H1 (cell line): ENCODE measurements at regions not wholly inside any gene's neighbourhood (a gene's known extent, or its start where the extent isn't known, plus 50 kb on each side); places are given as distances from the start of the nearest gene placed in this dataset.

Source experiments
- CTCF ChIA-PET: fragments of 300-600 bp; sonication (Branson Sonifier 250); formaldehyde crosslinking; loops from one replicate; lab custom pipeline; 2021; ENCODE audit not compliant: partially characterized antibody; lab: Charles Lee
- POLR2A ChIA-PET: fragments of 300-600 bp; sonication (Branson Sonifier 250); formaldehyde crosslinking; loops from one replicate; lab custom pipeline; 2021; ENCODE audit warnings: inconsistent platforms; ENCODE audit not compliant: partially characterized antibody; lab: Charles Lee
- DNase-seq, 2 experiments: peaks; one replicate each; pipeline versions ENCODE4 v3.0.0 to v3.0.0-alpha.2; 2010 to 2022; ENCODE audit warnings: low spot score in 2 of 2, low read depth in 1 of 2, mixed read lengths in 1 of 2
- FAIRE-seq: peaks from 2 replicates; lab custom pipeline; 2011; peaks lifted over from hg19 to GRCh38; lab: Jason Lieb, UNC
- H2AFZ ChIP-seq: 2 replicates; pipeline ENCODE4 v1.8.1; 2012; ENCODE audit warnings: low read length, inconsistent platforms
- H2AK5ac ChIP-seq: 2 replicates; pipeline ENCODE4 v1.6.1; 2013; ENCODE audit warnings: low read depth, low read length
- H2BK120ac ChIP-seq: replicated peaks from 2 replicates; pipeline ENCODE3; 2013; ENCODE audit warnings: low read depth, low read length, inconsistent platforms
- H2BK12ac ChIP-seq: 2 replicates; pipeline ENCODE4 v1.6.1; 2013; ENCODE audit warnings: low read depth, low read length
- H2BK15ac ChIP-seq: 2 replicates; pipeline ENCODE4 v1.6.1; 2013; ENCODE audit warnings: low read length
- H2BK20ac ChIP-seq: 2 replicates; pipeline ENCODE4 v1.6.1; 2013; ENCODE audit warnings: low read length
- H2BK5ac ChIP-seq: 2 replicates; pipeline ENCODE4 v1.6.1; 2013; ENCODE audit warnings: low read depth, low read length
- H3K14ac ChIP-seq: 2 replicates; pipeline ENCODE4 v1.6.1; 2013; ENCODE audit warnings: inconsistent platforms; ENCODE audit not compliant: insufficient read length
- H3K18ac ChIP-seq: 2 replicates; pipeline ENCODE4 v1.6.1; 2013; ENCODE audit warnings: low read length; ENCODE audit errors: extremely low read depth
- H3K23ac ChIP-seq: 2 replicates; pipeline ENCODE4 v1.6.1; 2013; ENCODE audit warnings: inconsistent platforms; ENCODE audit not compliant: insufficient read length
- H3K23me2 ChIP-seq: 2 replicates; pipeline ENCODE4 v1.6.1; 2013; ENCODE audit warnings: low read depth, low read length
- H3K27ac ChIP-seq: 2 replicates; pipeline ENCODE4 v1.6.1; 2011; ENCODE audit warnings: low read depth, low read length, inconsistent platforms
- H3K27me3 ChIP-seq, 4 experiments: replicated peaks in 1 of 4; 1 replicate in 1 of 4; 2 replicates in 3 of 4; pipeline versions ENCODE4 v1.6.1 to v1.8.1; 2011 to 2013; ENCODE audit warnings: low read length in 3 of 4, mild to moderate bottlenecking in 3 of 4, inconsistent platforms in 2 of 4, mixed read lengths in 2 of 4, moderate library complexity in 1 of 4; ENCODE audit not compliant: control insufficient read depth in 3 of 4, insufficient read depth in 3 of 4; ENCODE audit errors: extremely low read depth in 1 of 4
- H3K36me3 ChIP-seq, 4 experiments: 2 replicates each; pipeline versions ENCODE4 v1.6.1 to v1.8.1; 2011 to 2013; ENCODE audit warnings: mild to moderate bottlenecking in 4 of 4, low read length in 3 of 4, moderate library complexity in 2 of 4, control low read depth in 1 of 4, inconsistent platforms in 1 of 4; ENCODE audit not compliant: insufficient read depth in 4 of 4, control insufficient read depth in 2 of 4
- H3K4ac ChIP-seq: replicated peaks from 2 replicates; pipeline ENCODE3; 2013; ENCODE audit warnings: low read length, low read depth, mixed read lengths, inconsistent platforms; ENCODE audit not compliant: insufficient read length
- H3K4me1 ChIP-seq, 4 experiments: replicated peaks in 1 of 4; 1 replicate in 1 of 4; 2 replicates in 3 of 4; pipeline versions ENCODE4 v1.6.1 to v1.8.1; 2011 to 2013; ENCODE audit warnings: low read length in 3 of 4, inconsistent platforms in 2 of 4, mixed read lengths in 1 of 4; ENCODE audit not compliant: insufficient read depth in 4 of 4, control insufficient read depth in 3 of 4
- H3K4me2 ChIP-seq, 2 experiments: 2 replicates each; pipeline versions ENCODE4 v1.6.1 to v1.8.1; 2011 to 2013; ENCODE audit warnings: low read depth in 2 of 2, low read length in 2 of 2, control low read depth in 1 of 2, inconsistent platforms in 1 of 2, mild to moderate bottlenecking in 1 of 2; ENCODE audit not compliant: insufficient read depth in 1 of 2
- H3K4me3 ChIP-seq, 4 experiments: fragments of 200-600, 300-600 bp in 1 of 4; sonication (generic), shearing (Covaris generic), sonication (Bioruptor Twin) in 1 of 4; 2 replicates each; pipeline versions ENCODE4 v1.5.1 to v1.8.1; 2011 to 2016; ENCODE audit warnings: low read length in 4 of 4, low read depth in 3 of 4, control low read depth in 2 of 4, inconsistent platforms in 2 of 4, mild to moderate bottlenecking in 2 of 4, mixed read lengths in 1 of 4, moderate library complexity in 1 of 4; ENCODE audit not compliant: insufficient read depth in 2 of 4; ENCODE audit errors: extremely low read depth in 1 of 4
- H3K56ac ChIP-seq: replicated peaks from 2 replicates; pipeline ENCODE3; 2013; ENCODE audit warnings: low read depth, mild to moderate bottlenecking, mixed read lengths, low read length, inconsistent platforms; ENCODE audit not compliant: insufficient read length
- H3K79me1 ChIP-seq: 2 replicates; pipeline ENCODE4 v1.6.1; 2013; ENCODE audit warnings: low read depth, low read length, control low read depth
- H3K79me2 ChIP-seq, 2 experiments: 2 replicates each; pipeline versions ENCODE4 v1.6.1 to v1.8.1; 2012 to 2013; ENCODE audit warnings: low read length in 2 of 2, mild to moderate bottlenecking in 2 of 2, inconsistent platforms in 1 of 2; ENCODE audit not compliant: insufficient read depth in 2 of 2, control insufficient read depth in 1 of 2
- H3K9ac ChIP-seq, 4 experiments: replicated peaks in 1 of 4; 1 replicate in 1 of 4; 2 replicates in 3 of 4; pipeline versions ENCODE4 v1.6.1 to v1.8.1; 2011 to 2013; ENCODE audit warnings: low read depth in 3 of 4, low read length in 3 of 4, control low read depth in 2 of 4, mild to moderate bottlenecking in 2 of 4, moderate library complexity in 2 of 4, inconsistent platforms in 1 of 4; ENCODE audit errors: extremely low read depth in 1 of 4
- H3K9me3 ChIP-seq, 2 experiments: 2 replicates each; pipeline versions ENCODE4 v1.6.1 to v1.8.1; 2012 to 2013; ENCODE audit warnings: mild to moderate bottlenecking in 2 of 2, moderate library complexity in 2 of 2, control low read depth in 1 of 2, inconsistent platforms in 1 of 2, low read depth in 1 of 2, low read length in 1 of 2, mixed read lengths in 1 of 2; ENCODE audit not compliant: insufficient read depth in 2 of 2
- H4K20me1 ChIP-seq, 2 experiments: replicated peaks in 1 of 2; 2 replicates each; pipeline versions ENCODE3 to v1.8.1; 2011 to 2013; ENCODE audit warnings: inconsistent platforms in 2 of 2, low read length in 2 of 2, mild to moderate bottlenecking in 1 of 2; ENCODE audit not compliant: insufficient read depth in 2 of 2, control insufficient read depth in 1 of 2
- H4K5ac ChIP-seq: 2 replicates; pipeline ENCODE4 v1.6.1; 2013; ENCODE audit warnings: low read length, low read depth, mixed read lengths, inconsistent platforms; ENCODE audit not compliant: insufficient read length
- H4K8ac ChIP-seq: 2 replicates; pipeline ENCODE4 v1.8.0; 2013; ENCODE audit warnings: mild to moderate bottlenecking, moderate library complexity, low read length, inconsistent platforms; ENCODE audit not compliant: insufficient read depth; ENCODE audit errors: extremely low read depth
- H4K91ac ChIP-seq: replicated peaks from 2 replicates; pipeline ENCODE3; 2013; ENCODE audit warnings: low read length, mixed read lengths, inconsistent platforms; ENCODE audit not compliant: insufficient read length
- BCL11A ChIP-seq, 2 experiments: IDR thresholded peaks; one replicate each; pipeline ENCODE4 v1.6.1; 2011; ENCODE audit warnings: low read depth in 2 of 2, low read length in 2 of 2, mild to moderate bottlenecking in 2 of 2
- EZH2 ChIP-seq: fragments of 200-600 bp; sonication (generic); IDR thresholded peaks from 2 replicates; pipeline ENCODE4 v1.7.1; 2012; ENCODE audit warnings: low read depth, mild to moderate bottlenecking, moderate library complexity, low read length, inconsistent platforms; ENCODE audit not compliant: severe bottlenecking
- GABPA ChIP-seq: IDR thresholded peaks from 2 replicates; pipeline ENCODE4 v1.6.1; 2011; ENCODE audit warnings: mild to moderate bottlenecking, low read length, moderate library complexity, borderline replicate concordance; ENCODE audit not compliant: insufficient read depth
- HDAC6 ChIP-seq: IDR thresholded peaks from one replicate; pipeline ENCODE4 v1.7.1; 2012; ENCODE audit warnings: low read depth, mild to moderate bottlenecking, inconsistent platforms, low read length, moderate library complexity
- MAFK ChIP-seq: IDR thresholded peaks from 2 replicates; pipeline ENCODE4 v1.6.1; 2012; ENCODE audit warnings: low read depth, mild to moderate bottlenecking, improper control_type of control experiment, low read length
- POLR2AphosphoS5 ChIP-seq: IDR thresholded peaks from 2 replicates; pipeline ENCODE4 v1.6.1; 2011; ENCODE audit warnings: low read depth, low read length
- SAP30 ChIP-seq: fragments of 300-600 bp; sonication (generic); IDR thresholded peaks from 2 replicates; pipeline ENCODE4 v1.7.1; 2012; ENCODE audit warnings: low read length, moderate library complexity, mild to moderate bottlenecking, inconsistent platforms; ENCODE audit not compliant: insufficient read depth, insufficient replicate concordance
- SIN3A ChIP-seq, 2 experiments: IDR thresholded peaks in 1 of 2; conservative IDR thresholded peaks in 1 of 2; 2 replicates each; pipeline ENCODE4 v1.6.1; 2011 to 2012; ENCODE audit warnings: low read length in 2 of 2, improper control_type of control experiment in 1 of 2, low read depth in 1 of 2, mild to moderate bottlenecking in 1 of 2
- SIRT6 ChIP-seq: IDR thresholded peaks from one replicate; pipeline ENCODE4 v1.7.1; 2012; ENCODE audit warnings: low read length, inconsistent platforms
- TAF1 ChIP-seq: IDR thresholded peaks from 2 replicates; pipeline ENCODE4 v1.6.1; 2011; ENCODE audit warnings: mild to moderate bottlenecking, low read depth, low read length
- YY1 ChIP-seq: IDR thresholded peaks from 2 replicates; pipeline ENCODE4 v1.6.1; 2011; ENCODE audit warnings: low read depth, mild to moderate bottlenecking, low read length
- WGBS, 2 experiments: shearing (Covaris generic) in 1 of 2; methylation state at CpG; one replicate each; pipeline versions ENCODE4 v1.1.6 to v1.1.7; 2013 to 2015; ENCODE audit warnings: low lambda C conversion rate in 2 of 2, mixed read lengths in 2 of 2, inconsistent platforms in 1 of 2, low coverage in 1 of 2, missing lambda C conversion rate in 1 of 2; ENCODE audit not compliant: insufficient replicate concordance in 2 of 2, insufficient coverage in 1 of 2, insufficient read length in 1 of 2; ENCODE audit errors: extremely low coverage in 1 of 2, missing lambda C conversion rate in 1 of 2; 5-methylcytosine and 5-hydroxymethylcytosine counted together
- TF ChIP-seq, protein P1 (sequence below), 3 experiments: IDR thresholded peaks; 1 replicate in 2 of 3; 2 replicates in 1 of 3; pipeline versions ENCODE4 v1.5.1 to v1.6.1; 2011; ENCODE audit warnings: low read length in 3 of 3, mild to moderate bottlenecking in 3 of 3, inconsistent platforms in 2 of 3, low read depth in 1 of 3, moderate library complexity in 1 of 3; ENCODE audit not compliant: insufficient read depth in 1 of 3; ENCODE audit errors: control extremely low read depth in 1 of 3

DNA sequence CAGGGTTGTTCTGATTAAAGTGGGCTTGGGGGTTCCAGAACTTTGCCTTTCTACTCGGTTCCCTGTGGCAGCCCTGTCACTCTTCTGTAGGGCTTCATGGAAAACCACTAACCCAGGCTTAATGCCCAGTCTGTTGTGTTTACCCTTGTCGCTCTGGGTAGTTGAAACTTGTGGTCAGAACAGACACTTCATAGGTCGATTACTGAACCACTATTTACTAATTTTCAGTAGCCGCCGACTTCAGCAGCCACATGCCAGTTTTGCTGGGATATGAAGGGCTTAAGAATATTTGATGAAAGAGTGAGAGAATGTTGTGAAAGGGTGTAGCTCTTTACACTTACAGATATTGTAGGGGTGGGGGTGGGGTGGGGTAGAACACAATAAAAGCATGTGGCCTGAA lies 362.3 kb downstream of the RND3 start:
- Histone ChIP-seq H2BK12ac (no peak overlapping the region), H2BK20ac (no peak overlapping the region), H4K20me1 (no peaks in the 10 kb centered on the region), H3K9ac (no peak overlapping the region), H3K9me3 (peaks cover 0 to 4% of the 10 kb centered on the region in 2 experiments; a peak in 1 of 4 replicates), H2AK5ac (no peak overlapping the region), H4K5ac (no peak overlapping the region), H4K91ac (no peak overlapping the region), H3K79me1 (no peaks in the 10 kb centered on the region), H2AFZ (no peak overlapping the region), H3K4ac (no peak overlapping the region), H3K36me3 (no peaks in the 10 kb centered on the region), H2BK5ac (no peak overlapping the region), H3K4me2 (no peak overlapping the region), H3K79me2 (no peaks in the 10 kb centered on the region), H3K18ac (no peak overlapping the region), H4K8ac (no peak overlapping the region), H3K56ac (no peak overlapping the region), H3K23ac (no peak overlapping the region), H3K27ac (no peak overlapping the region), H2BK120ac (no peak overlapping the region), H3K4me3 (no peak overlapping the region), H3K23me2 (no peaks in the 10 kb centered on the region), H3K27me3 (peaks cover 0 to 1% (median 0%) of the 10 kb centered on the region in 4 experiments; a peak in 1 of 7 replicates), H2BK15ac (no peak overlapping the region), H3K4me1 (peaks cover 3 to 9% (median 4%) of the 10 kb centered on the region in 4 experiments; a peak in 4 of 7 replicates), H3K14ac (no peak overlapping the region)
- TF ChIP-seq, protein P1, sequence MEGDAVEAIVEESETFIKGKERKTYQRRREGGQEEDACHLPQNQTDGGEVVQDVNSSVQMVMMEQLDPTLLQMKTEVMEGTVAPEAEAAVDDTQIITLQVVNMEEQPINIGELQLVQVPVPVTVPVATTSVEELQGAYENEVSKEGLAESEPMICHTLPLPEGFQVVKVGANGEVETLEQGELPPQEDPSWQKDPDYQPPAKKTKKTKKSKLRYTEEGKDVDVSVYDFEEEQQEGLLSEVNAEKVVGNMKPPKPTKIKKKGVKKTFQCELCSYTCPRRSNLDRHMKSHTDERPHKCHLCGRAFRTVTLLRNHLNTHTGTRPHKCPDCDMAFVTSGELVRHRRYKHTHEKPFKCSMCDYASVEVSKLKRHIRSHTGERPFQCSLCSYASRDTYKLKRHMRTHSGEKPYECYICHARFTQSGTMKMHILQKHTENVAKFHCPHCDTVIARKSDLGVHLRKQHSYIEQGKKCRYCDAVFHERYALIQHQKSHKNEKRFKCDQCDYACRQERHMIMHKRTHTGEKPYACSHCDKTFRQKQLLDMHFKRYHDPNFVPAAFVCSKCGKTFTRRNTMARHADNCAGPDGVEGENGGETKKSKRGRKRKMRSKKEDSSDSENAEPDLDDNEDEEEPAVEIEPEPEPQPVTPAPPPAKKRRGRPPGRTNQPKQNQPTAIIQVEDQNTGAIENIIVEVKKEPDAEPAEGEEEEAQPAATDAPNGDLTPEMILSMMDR (IDR thresholded peaks at IDR 0.05; ENCODE audit: control extremely low read depth in 1 of 3, insufficient read depth in 1 of 3, low read depth in 1 of 3, low read length in 3 of 3), result no peak
- TF ChIP-seq SIRT6 (no peak), POLR2AphosphoS5 (no peak), GABPA (no peak), SAP30 (no peak), YY1 (no peak), TAF1 (no peak), BCL11A (IDR thresholded peaks at IDR 0.05; ENCODE audit: low read depth in 2 of 2, low read length in 2 of 2) (no peak), EZH2 (no peak), HDAC6 (no peak), SIN3A (conservative IDR thresholded peaks at IDR 0.05 in 1 of 2, IDR thresholded peaks at IDR 0.05 in 1 of 2; ENCODE audit: low read depth in 1 of 2, low read length in 2 of 2) (no peak), MAFK (no peak)
- ChIA-PET POLR2A (no interaction called here), CTCF (interaction anchor here (1.6 kb wide), 1 partner anchor 10 kb away, joined by 3 read pairs; no protein-coding TSS in a partner anchor)
- FAIRE-seq, result no peak
- no peak for DNase-seq
- 94% methylated on average over 5 of the region's 5 CpGs; no CpG with 5 or more reads in 1 of the 2 experiments for WGBS, 2 experiments
